NCI-H1694 (cell line): ENCODE measurements at regions not wholly inside any gene's neighbourhood (a gene's known extent, or its start where the extent isn't known, plus 50 kb on each side); places are given as distances from the start of the nearest gene placed in this dataset.

Experiments
- DNase-seq: peaks from one replicate; lab custom pipeline; 2025; lab: John Stamatoyannopoulos, UW

- DNase-seq = no peak
Observed at GRCh38 chr2:184540246-184540789, 58.0 kb upstream of the ZNF804A start.

GRCh38 chr2:184541591-184541990, 56.7 kb upstream of the ZNF804A start:
- no peak for DNase-seq

- no peak for DNase-seq
Observed at GRCh38 chr2:184543832-184544231, 54.5 kb upstream of the ZNF804A start.
